H1 (cell line): ENCODE measurements at regions not wholly inside any gene's neighbourhood (a gene's known extent, or its start where the extent isn't known, plus 50 kb on each side); places are given as distances from the start of the nearest gene placed in this dataset.

ENCODE experiments used
- SP4 ChIP-seq: IDR thresholded peaks from 2 replicates; pipeline ENCODE4 v1.6.1; 2012; ENCODE audit warnings: low read length, inconsistent platforms
- ZNF274 ChIP-seq: IDR thresholded peaks from 2 replicates; pipeline ENCODE4 v1.7.0; 2012; ENCODE audit warnings: low read length, borderline replicate concordance; ENCODE audit errors: extremely low read depth

GRCh38 chr4:116244771-116245170 is 840.6 kb downstream of the TRAM1L1 start (continued):
- TF ChIP-seq SP4 = no peak
- TF ChIP-seq ZNF274 = no peak
